HepG2 (cell line): ENCODE measurements at regions not wholly inside any gene's neighbourhood (a gene's known extent, or its start where the extent isn't known, plus 50 kb on each side); places are given as distances from the start of the nearest gene placed in this dataset.

Source experiments
- ATAC-seq: fragments of 200-7000 bp; cut with Tn5 transposase; 3 replicates; pipeline ENCODE4 v1.9.1; 2020; ENCODE audit warnings: mild to moderate bottlenecking, moderate library complexity
- BruUV-seq: library from RNA; stranded (reverse); fragments of 400-500 nt; replicated peaks from 2 replicates; lab custom pipeline; 2021; lab: Mats Ljungman, UMichigan
- CTCF ChIA-PET: fragments of 300-600 bp; formaldehyde crosslinking; extraction: SDS; loops from one replicate; lab custom pipeline; 2021; ENCODE audit warnings: low total read pairs, inconsistent platforms, low intra/inter-chr PET ratio; lab: Yijun Ruan, JAX
- POLR2A ChIA-PET: fragments of 350-600 bp; sonication (Branson Sonifier 250); formaldehyde crosslinking; loops from one replicate; lab custom pipeline; 2020; ENCODE audit warnings: antibody characterized with exemption, inconsistent platforms; lab: Yijun Ruan, JAX
- DNase-seq: peaks from one replicate; pipeline ENCODE4 v3.0.0-alpha.2; 2015; ENCODE audit warnings: low spot score
- FAIRE-seq: peaks from 3 replicates; lab custom pipeline; 2011; peaks lifted over from hg19 to GRCh38; lab: Jason Lieb, UNC
- H2AFZ ChIP-seq: one replicate; pipeline ENCODE4 v1.6.1; 2011; ENCODE audit warnings: low read length, inconsistent platforms
- H3K27ac ChIP-seq: fragments of 300-600 bp; 3 replicates; pipeline ENCODE4 v1.8.0; 2011; ENCODE audit warnings: mixed run types, mild to moderate bottlenecking, mixed read lengths, low read length, inconsistent platforms; ENCODE audit not compliant: insufficient read depth; ENCODE audit errors: extremely low read length
- H3K27me3 ChIP-seq, 2 experiments: fragments of 200-600 bp in 1 of 2; 2 replicates in 1 of 2; 3 replicates in 1 of 2; pipeline versions ENCODE4 v1.6.0 to v1.8.0; 2011; ENCODE audit warnings: low read length in 2 of 2, mild to moderate bottlenecking in 2 of 2, moderate library complexity in 2 of 2, inconsistent platforms in 1 of 2; ENCODE audit not compliant: insufficient read depth in 2 of 2, control insufficient read depth in 1 of 2
- H3K36me3 ChIP-seq, 2 experiments: fragments of 200-600 bp in 1 of 2; replicated peaks in 1 of 2; 2 replicates in 1 of 2; 3 replicates in 1 of 2; pipeline versions ENCODE4 v1.5.1 to v1.8.0; 2011; ENCODE audit warnings: low read length in 2 of 2, inconsistent platforms in 1 of 2; ENCODE audit not compliant: insufficient read depth in 2 of 2, control insufficient read depth in 1 of 2
- H3K4me1 ChIP-seq: 2 replicates; pipeline ENCODE4 v1.5.1; 2012; ENCODE audit warnings: low read length, inconsistent platforms; ENCODE audit not compliant: insufficient read depth
- H3K4me2 ChIP-seq: 2 replicates; pipeline ENCODE4 v1.6.0; 2011; ENCODE audit warnings: low read depth, low read length, inconsistent platforms
- H3K4me3 ChIP-seq, 3 experiments: fragments of 200-600 bp in 1 of 3; sonication (generic), shearing (Covaris generic) in 1 of 3; replicated peaks in 1 of 3; 2 replicates each; pipeline ENCODE4 v1.5.1; 2011 to 2016; ENCODE audit warnings: low read length in 3 of 3, inconsistent platforms in 2 of 3, low read depth in 2 of 3, mild to moderate bottlenecking in 2 of 3, control low read depth in 1 of 3, mixed read lengths in 1 of 3; ENCODE audit not compliant: insufficient read depth in 1 of 3
- H3K79me2 ChIP-seq: one replicate; pipeline ENCODE4 v1.6.1; 2011; ENCODE audit warnings: low read length, inconsistent platforms; ENCODE audit not compliant: insufficient read depth
- H3K9ac ChIP-seq: 2 replicates; pipeline ENCODE4 v1.6.0; 2011; ENCODE audit warnings: mild to moderate bottlenecking, low read depth, low read length, inconsistent platforms; ENCODE audit not compliant: insufficient read depth
- H3K9me3 ChIP-seq: 2 replicates; pipeline ENCODE4 v1.5.1; 2012; ENCODE audit warnings: mild to moderate bottlenecking, low read length
- H4K20me1 ChIP-seq: 2 replicates; pipeline ENCODE4 v1.6.0; 2011; ENCODE audit warnings: inconsistent platforms, mild to moderate bottlenecking, low read length, moderate library complexity; ENCODE audit not compliant: insufficient read depth
- CCDC6 ChIP-seq: sonication (generic); formaldehyde crosslinking; IDR thresholded peaks from 2 replicates; pipeline ENCODE4 v1.8.1; 2022; ENCODE audit warnings: mild to moderate bottlenecking, missing genetic modification reagents, moderate library complexity
- DPF2 ChIP-seq: sonication (generic); formaldehyde crosslinking; IDR thresholded peaks from 2 replicates; pipeline ENCODE4 v1.4.0; 2020; ENCODE audit warnings: mild to moderate bottlenecking, low read depth, missing genetic modification reagents, borderline replicate concordance
- FOXJ3 ChIP-seq: sonication (generic); formaldehyde crosslinking; IDR thresholded peaks from 2 replicates; pipeline ENCODE4 v1.4.0; 2020; ENCODE audit warnings: missing genetic modification reagents, mild to moderate bottlenecking, borderline replicate concordance
- FOXP1 ChIP-seq, 2 experiments: fragments of 450-650 bp in 1 of 2; IDR thresholded peaks; 2 replicates each; pipeline ENCODE4 v1.6.1; 2017 to 2018; ENCODE audit warnings: antibody characterized with exemption in 1 of 2
- GMEB2 ChIP-seq: IDR thresholded peaks from 2 replicates; pipeline ENCODE4 v1.6.1; 2016; ENCODE audit warnings: missing biosample characterization, missing genetic modification reagents, low read depth
- JARID2 ChIP-seq: sonication (generic); formaldehyde crosslinking; IDR thresholded peaks from 2 replicates; pipeline ENCODE4 v1.8.1; 2023; ENCODE audit warnings: missing genetic modification reagents, inconsistent platforms; ENCODE audit not compliant: insufficient replicate concordance
- PITX1 ChIP-seq: sonication (generic); formaldehyde crosslinking; IDR thresholded peaks from 2 replicates; pipeline ENCODE4 v1.5.1; 2020; ENCODE audit warnings: mild to moderate bottlenecking, missing genetic modification reagents
- ZBTB42 ChIP-seq: sonication (generic); formaldehyde crosslinking; IDR thresholded peaks from 2 replicates; pipeline ENCODE4 v1.5.0; 2020; ENCODE audit warnings: mild to moderate bottlenecking, missing genetic modification reagents
- ZFP90 ChIP-seq: sonication (generic); formaldehyde crosslinking; IDR thresholded peaks from 2 replicates; pipeline ENCODE4 v1.8.0; 2022; ENCODE audit warnings: missing genetic modification reagents, mild to moderate bottlenecking, inconsistent platforms, borderline replicate concordance
- ZNF160 ChIP-seq: sonication (generic); formaldehyde crosslinking; IDR thresholded peaks from 2 replicates; pipeline ENCODE4 v1.8.0; 2022; ENCODE audit warnings: mild to moderate bottlenecking, inconsistent platforms, missing genetic modification reagents
- ZNF20 ChIP-seq: sonication (generic); formaldehyde crosslinking; IDR thresholded peaks from 2 replicates; pipeline ENCODE4 v1.4.0; 2020; ENCODE audit warnings: mild to moderate bottlenecking, moderate library complexity, missing genetic modification reagents
- ZNF441 ChIP-seq: sonication (generic); formaldehyde crosslinking; IDR thresholded peaks from 2 replicates; pipeline ENCODE4 v1.7.0; 2021; ENCODE audit warnings: missing genetic modification reagents, borderline replicate concordance
- WGBS: methylation state at CpG from one replicate; pipeline ENCODE4 v1.1.6; 2017; ENCODE audit warnings: low lambda C conversion rate; 5-methylcytosine and 5-hydroxymethylcytosine counted together
- in situ Hi-C: cut with HindIII; loops from 2 replicates; pipeline ENCODE4 v1.10.0; 2017; ENCODE audit warnings: low pct_unique_long_range_greater_than_20kb; ENCODE audit not compliant: extremely low pct_ligation_motif_present
- intact Hi-C: fragments of 100-400 bp; cut with micrococcal nuclease; formaldehyde crosslinking; loops from one replicate; pipeline ENCODE4 v1.10.0; 2022; ENCODE audit not compliant: unreplicated experiment
- TF ChIP-seq, protein P1 (sequence below): sonication (generic); formaldehyde crosslinking; IDR thresholded peaks from 2 replicates; pipeline ENCODE4 v1.8.0; 2023; ENCODE audit warnings: mild to moderate bottlenecking, missing genetic modification reagents

- H3K27me3 ChIP-seq: no peaks in the 10 kb centered on the region; a peak in 1 of 5 replicates
- DNase-seq: no peak
- CTCF ChIA-PET: no interaction called here
- no peak overlapping the region for H3K27ac ChIP-seq
- POLR2A ChIA-PET: no interaction called here
- H3K9me3 ChIP-seq: no peaks in the 10 kb centered on the region
- H3K4me1 ChIP-seq: no peaks in the 10 kb centered on the region
- no peak overlapping the region for H2AFZ ChIP-seq
- in situ Hi-C loops: loop anchor here (25.0 kb wide), 1 partner anchor 750 kb away; no protein-coding TSS in a partner anchor
- TF ChIP-seq ZBTB42 (CRISPR knock-in tag) (no peak), CCDC6 (CRISPR knock-in tag) (no peak), FOXP1 (IDR thresholded peaks at IDR 0.05) (no peak), FOXP1 (CRISPR knock-in tag; IDR thresholded peaks at IDR 0.05) (no peak), GMEB2 (CRISPR knock-in tag) (no peak)
- TF ChIP-seq, protein P1, sequence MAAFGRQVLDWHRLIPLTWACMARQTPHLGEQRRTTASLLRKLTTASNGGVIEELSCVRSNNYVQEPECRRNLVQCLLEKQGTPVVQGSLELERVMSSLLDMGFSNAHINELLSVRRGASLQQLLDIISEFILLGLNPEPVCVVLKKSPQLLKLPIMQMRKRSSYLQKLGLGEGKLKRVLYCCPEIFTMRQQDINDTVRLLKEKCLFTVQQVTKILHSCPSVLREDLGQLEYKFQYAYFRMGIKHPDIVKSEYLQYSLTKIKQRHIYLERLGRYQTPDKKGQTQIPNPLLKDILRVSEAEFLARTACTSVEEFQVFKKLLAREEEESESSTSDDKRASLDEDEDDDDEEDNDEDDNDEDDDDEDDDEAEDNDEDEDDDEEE (CRISPR knock-in tag): no peak
- H3K79me2 ChIP-seq: no peaks in the 10 kb centered on the region
- no peak for FAIRE-seq
- no peaks in the 10 kb centered on the region for H4K20me1 ChIP-seq
- intact Hi-C loops: no loop called here
- H3K9ac ChIP-seq: no peak overlapping the region
- H3K4me2 ChIP-seq: no peak overlapping the region
- H3K36me3 ChIP-seq: no peaks in the 10 kb centered on the region
- no peak for ATAC-seq
- no TSS peak for BruUV-seq
- H3K4me3 ChIP-seq: no peak overlapping the region
Measured at GRCh38 chr3:102662498-102662772, 227.6 kb downstream of the ZPLD1 start.

DNA sequence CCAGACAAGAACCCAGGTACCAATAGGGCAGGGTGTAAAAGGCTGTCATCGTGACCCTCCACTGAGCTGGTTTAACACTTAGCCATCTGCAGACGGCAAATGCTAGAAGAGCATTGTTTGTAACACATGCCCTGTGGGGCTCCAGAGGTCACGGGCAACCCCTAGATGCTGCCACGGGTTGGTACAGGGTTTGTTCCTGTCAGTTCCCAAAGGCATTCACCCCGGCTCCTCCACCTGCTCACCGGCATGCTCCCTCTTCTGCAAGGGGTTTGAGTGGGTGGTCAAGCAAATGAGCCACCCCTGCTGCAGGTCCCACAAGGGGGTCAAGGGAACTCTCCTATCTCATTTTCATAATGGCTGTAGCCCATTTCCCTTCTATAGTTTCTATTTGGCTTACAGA is 229.3 kb downstream of the ZPLD1 start:
- POLR2A ChIA-PET: no interaction called here
- FAIRE-seq: no peak
- Histone ChIP-seq H3K79me2 (no peaks in the 10 kb centered on the region), H3K9me3 (no peaks in the 10 kb centered on the region), H3K27ac (no peak overlapping the region), H3K27me3 (no peaks in the 10 kb centered on the region; a peak in 1 of 5 replicates), H4K20me1 (no peaks in the 10 kb centered on the region), H3K36me3 (no peaks in the 10 kb centered on the region), H2AFZ (no peak overlapping the region), H3K4me1 (no peaks in the 10 kb centered on the region), H3K4me3 (no peak overlapping the region), H3K4me2 (no peak overlapping the region), H3K9ac (no peak overlapping the region)
- in situ Hi-C loops: loop anchor here (25.0 kb wide), 1 partner anchor 748 kb away; no protein-coding TSS in a partner anchor
- DNase-seq: no peak
- 36% methylated on average over 4 of the region's 6 CpGs for WGBS
- ATAC-seq: no peak
- intact Hi-C loops: no loop called here
- TF ChIP-seq FOXJ3 (CRISPR knock-in tag) (no peak), JARID2 (CRISPR knock-in tag) (no peak), DPF2 (no peak), ZNF20 (CRISPR knock-in tag) (no peak), ZFP90 (CRISPR knock-in tag) (no peak), PITX1 (no peak), ZNF441 (no peak), ZNF160 (CRISPR knock-in tag) (no peak)
- no TSS peak for BruUV-seq
- CTCF ChIA-PET: no interaction called here
